ENCODE measurements at regions not wholly inside any gene's neighbourhood (a gene's known extent, or its start where the extent isn't known, plus 50 kb on each side); places are given as distances from the start of the nearest gene placed in this dataset.
"Not testable (repeated sequence)": the region's sequence is repeated elsewhere in the genome, so short reads cannot be mapped to it uniquely, and the experiment has no call there.

DNA sequence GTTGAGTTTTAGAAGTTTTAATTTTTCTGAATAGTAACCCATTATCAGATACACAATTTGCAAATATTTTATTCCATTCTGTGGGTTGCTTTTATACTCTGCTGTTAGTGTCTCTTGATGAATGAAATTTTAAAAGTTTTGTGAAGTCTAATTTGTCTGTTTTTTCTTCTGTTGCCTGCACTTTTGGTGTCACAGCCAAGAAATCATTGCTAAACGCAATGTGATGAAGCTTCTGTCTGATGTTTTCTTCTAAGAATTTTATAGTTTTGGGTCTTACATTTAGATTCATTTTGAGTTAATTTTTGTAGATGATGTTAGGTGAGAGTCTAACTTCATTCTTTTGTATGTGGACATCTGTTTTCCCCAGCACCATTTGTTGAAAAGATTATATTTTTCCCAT is 330.0 kb upstream of the FOXK1 start:
- ChIA-PET POLR2A (no interaction called here), CTCF (no interaction called here)
- DNase-seq (ENCODE audit: extremely low spot score), result no peak
- TF ChIP-seq, protein P1, sequence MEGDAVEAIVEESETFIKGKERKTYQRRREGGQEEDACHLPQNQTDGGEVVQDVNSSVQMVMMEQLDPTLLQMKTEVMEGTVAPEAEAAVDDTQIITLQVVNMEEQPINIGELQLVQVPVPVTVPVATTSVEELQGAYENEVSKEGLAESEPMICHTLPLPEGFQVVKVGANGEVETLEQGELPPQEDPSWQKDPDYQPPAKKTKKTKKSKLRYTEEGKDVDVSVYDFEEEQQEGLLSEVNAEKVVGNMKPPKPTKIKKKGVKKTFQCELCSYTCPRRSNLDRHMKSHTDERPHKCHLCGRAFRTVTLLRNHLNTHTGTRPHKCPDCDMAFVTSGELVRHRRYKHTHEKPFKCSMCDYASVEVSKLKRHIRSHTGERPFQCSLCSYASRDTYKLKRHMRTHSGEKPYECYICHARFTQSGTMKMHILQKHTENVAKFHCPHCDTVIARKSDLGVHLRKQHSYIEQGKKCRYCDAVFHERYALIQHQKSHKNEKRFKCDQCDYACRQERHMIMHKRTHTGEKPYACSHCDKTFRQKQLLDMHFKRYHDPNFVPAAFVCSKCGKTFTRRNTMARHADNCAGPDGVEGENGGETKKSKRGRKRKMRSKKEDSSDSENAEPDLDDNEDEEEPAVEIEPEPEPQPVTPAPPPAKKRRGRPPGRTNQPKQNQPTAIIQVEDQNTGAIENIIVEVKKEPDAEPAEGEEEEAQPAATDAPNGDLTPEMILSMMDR (IDR thresholded peaks at IDR 0.05; ENCODE audit: control extremely low read depth, extremely low read depth, low read depth, missing control alignments), result no peak

GRCh38 chr7:4361774-4362173 is 320.3 kb upstream of the FOXK1 start:
- ChIA-PET CTCF (no interaction called here), POLR2A (no interaction called here)
- no peak for DNase-seq (ENCODE audit: extremely low spot score)
- TF ChIP-seq, protein P1 (IDR thresholded peaks at IDR 0.05; ENCODE audit: control extremely low read depth, extremely low read depth, low read depth, missing control alignments), result no peak

- TF ChIP-seq, protein P1 (IDR thresholded peaks at IDR 0.05; ENCODE audit: control extremely low read depth, extremely low read depth, low read depth, missing control alignments), result no peak
- DNase-seq (ENCODE audit: extremely low spot score), result no peak
- CTCF ChIA-PET, result no interaction called here
- POLR2A ChIA-PET, result no interaction called here
These were observed 298.5 kb upstream of the FOXK1 start for GRCh38 chr7:4383584-4383983.

- CTCF ChIA-PET, result interaction anchor here (0.8 kb wide), 1 partner anchor 11 kb away, joined by 3 read pairs; no protein-coding TSS in a partner anchor
- no peak for DNase-seq (ENCODE audit: extremely low spot score)
- TF ChIP-seq, protein P1 (IDR thresholded peaks at IDR 0.05; ENCODE audit: control extremely low read depth, extremely low read depth, low read depth, missing control alignments), result no peak
- POLR2A ChIA-PET, result no interaction called here
These were observed 295.9 kb upstream of the FOXK1 start for GRCh38 chr7:4386190-4386589.

DNA sequence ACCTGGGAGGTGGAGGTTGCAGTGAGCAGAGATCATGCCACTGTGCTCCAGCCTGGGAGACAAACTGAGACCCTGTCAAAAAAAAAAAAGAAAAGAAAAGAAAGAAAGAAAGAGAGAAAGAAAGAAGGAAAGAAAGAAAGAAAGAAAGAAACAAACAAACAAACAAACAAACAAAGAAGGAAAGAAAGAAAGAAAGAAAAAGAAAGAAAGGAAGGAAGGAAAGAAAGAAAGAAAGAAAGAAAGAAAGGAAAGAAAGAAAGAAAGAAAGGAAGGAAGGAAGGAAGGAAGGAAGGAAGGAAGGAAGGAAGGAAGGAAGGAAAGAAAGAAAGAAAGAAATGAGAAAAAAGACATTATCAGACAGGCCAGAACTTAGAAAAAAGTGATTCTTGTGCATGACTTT is 291.0 kb upstream of the FOXK1 start:
- CTCF ChIA-PET; POLR2A ChIA-PET; DNase-seq (ENCODE audit: extremely low spot score): not testable (repeated sequence)

DNA sequence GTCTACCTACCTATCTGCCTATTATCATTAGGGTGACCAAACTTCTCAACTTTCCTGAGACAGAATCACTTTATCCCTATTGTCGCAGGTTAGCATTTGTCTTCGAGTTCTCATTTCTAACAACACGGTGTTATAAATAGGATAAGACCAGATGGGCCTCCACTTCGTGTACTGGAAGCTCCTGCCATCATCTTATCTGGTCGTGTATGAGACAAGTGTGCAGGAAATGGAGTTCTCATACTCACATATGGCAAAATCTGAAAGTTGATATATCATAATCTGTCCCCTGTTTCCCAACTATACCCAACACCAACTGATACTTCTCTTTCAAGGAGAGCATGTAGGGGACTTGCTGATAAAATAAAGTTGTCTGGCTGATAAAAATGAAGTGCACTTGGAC is 287.4 kb upstream of the FOXK1 start:
- ChIA-PET POLR2A (no interaction called here), CTCF (no interaction called here)
- no peak for DNase-seq (ENCODE audit: extremely low spot score)
- TF ChIP-seq, protein P1 (IDR thresholded peaks at IDR 0.05; ENCODE audit: control extremely low read depth, extremely low read depth, low read depth, missing control alignments), result no peak

- ChIA-PET POLR2A (no interaction called here), CTCF (no interaction called here)
- DNase-seq (ENCODE audit: extremely low spot score), result no peak
- TF ChIP-seq, protein P1 (IDR thresholded peaks at IDR 0.05; ENCODE audit: control extremely low read depth, extremely low read depth, low read depth, missing control alignments), result no peak
These were observed 283.0 kb upstream of the FOXK1 start for GRCh38 chr7:4399121-4399520.

Data from GM10248 (cell line).